Endothelial cell of umbilical vein (primary cell): ENCODE measurements at regions not wholly inside any gene's neighbourhood (a gene's known extent, or its start where the extent isn't known, plus 50 kb on each side); places are given as distances from the start of the nearest gene placed in this dataset. TPM values are rescaled to one million over a fixed set of nuclear protein-coding genes. Genes with fewer than 3 reads are reported as not detected.
"Not testable (repeated sequence)": the region's sequence is repeated elsewhere in the genome, so short reads cannot be mapped to it uniquely, and the experiment has no call there.

Source experiments
- BruUV-seq: library from RNA; stranded (reverse); fragments of 400-500 nt; replicated peaks from 2 replicates; lab custom pipeline; 2021; lab: Mats Ljungman, UMichigan
- CTCF ChIA-PET: fragments of 300-600, 350-600 bp; sonication (Branson Sonifier 250); formaldehyde crosslinking; loops from one replicate; lab custom pipeline; 2021; ENCODE audit warnings: antibody characterized with exemption, inconsistent platforms; lab: Charles Lee
- POLR2A ChIA-PET: fragments of 300-600, 350-600 bp; sonication (Branson Sonifier 250); formaldehyde crosslinking; loops from one replicate; lab custom pipeline; 2021; ENCODE audit warnings: antibody characterized with exemption, inconsistent platforms; lab: Charles Lee
- DNase-seq: peaks from one replicate; pipeline ENCODE4 v3.0.0-alpha.2; 2011; ENCODE audit warnings: low read depth, low spot score
- FAIRE-seq: peaks from 2 replicates; lab custom pipeline; 2011; peaks lifted over from hg19 to GRCh38; lab: Jason Lieb, UNC
- H2AFZ ChIP-seq: 2 replicates; pipeline ENCODE4 v1.6.0; 2012; ENCODE audit warnings: low read depth, low read length, control low read depth, inconsistent platforms
- H3K27ac ChIP-seq: 2 replicates; pipeline ENCODE4 v1.5.1; 2011; ENCODE audit warnings: low read depth, mild to moderate bottlenecking, control low read depth, low read length, moderate library complexity; ENCODE audit not compliant: insufficient read depth
- H3K27me3 ChIP-seq, 2 experiments: 2 replicates each; pipeline versions ENCODE4 v1.6.0 to v1.6.1; 2011; ENCODE audit warnings: low read length in 2 of 2, mixed read lengths in 1 of 2; ENCODE audit not compliant: control insufficient read depth in 2 of 2, insufficient read depth in 2 of 2
- H3K36me3 ChIP-seq, 2 experiments: 2 replicates in 1 of 2; 3 replicates in 1 of 2; pipeline ENCODE4 v1.5.1; 2011; ENCODE audit warnings: low read length in 2 of 2, mild to moderate bottlenecking in 1 of 2, moderate library complexity in 1 of 2; ENCODE audit not compliant: control insufficient read depth in 2 of 2, insufficient read depth in 2 of 2; ENCODE audit errors: extremely low read depth in 1 of 2
- H3K4me1 ChIP-seq: 3 replicates; pipeline ENCODE4 v1.5.1; 2011; ENCODE audit warnings: mild to moderate bottlenecking, low read length; ENCODE audit not compliant: control insufficient read depth, insufficient read depth; ENCODE audit errors: extremely low read depth
- H3K4me2 ChIP-seq: 2 replicates; pipeline ENCODE4 v1.6.1; 2011; ENCODE audit warnings: low read length, control low read depth, mixed read lengths; ENCODE audit not compliant: insufficient read depth
- H3K4me3 ChIP-seq, 3 experiments: fragments of 200-600 bp in 1 of 3; sonication (generic), shearing (Covaris generic) in 1 of 3; replicated peaks in 1 of 3; 2 replicates each; pipeline ENCODE4 v1.5.1; 2011 to 2016; ENCODE audit warnings: control low read depth in 3 of 3, low read length in 3 of 3, mild to moderate bottlenecking in 2 of 3, inconsistent platforms in 1 of 3, low read depth in 1 of 3, moderate library complexity in 1 of 3; ENCODE audit not compliant: insufficient read depth in 1 of 3
- H3K79me2 ChIP-seq: 2 replicates; pipeline ENCODE4 v1.6.0; 2012; ENCODE audit warnings: low read length, inconsistent platforms; ENCODE audit not compliant: control insufficient read depth, insufficient read depth
- H3K9ac ChIP-seq: replicated peaks from 2 replicates; pipeline ENCODE3; 2011; ENCODE audit warnings: low read length, control low read depth; ENCODE audit not compliant: insufficient read depth; ENCODE audit errors: extremely low read depth
- H3K9me1 ChIP-seq: replicated peaks from 3 replicates; pipeline ENCODE4 v1.6.0; 2011; ENCODE audit warnings: mild to moderate bottlenecking, low read length; ENCODE audit not compliant: control insufficient read depth, insufficient read depth; ENCODE audit errors: extremely low read depth
- H3K9me3 ChIP-seq: replicated peaks from 2 replicates; pipeline ENCODE4 v1.5.1; 2012; ENCODE audit warnings: low read length, inconsistent platforms; ENCODE audit not compliant: control insufficient read depth, insufficient read depth
- H4K20me1 ChIP-seq: replicated peaks from 2 replicates; pipeline ENCODE3; 2011; ENCODE audit warnings: mild to moderate bottlenecking, low read length; ENCODE audit not compliant: control insufficient read depth, insufficient read depth; ENCODE audit errors: extremely low read depth
- dilution Hi-C: fragments of 300-500 bp; cut with MboI; formaldehyde crosslinking; loops from one replicate; pipeline ENCODE4 v1.15.0; 2019; ENCODE audit warnings: low sequenced_read_pairs; ENCODE audit not compliant: extremely low pct_ligation_motif_present
- intact Hi-C: fragments of 100-400 bp; cut with micrococcal nuclease; formaldehyde crosslinking; loops from one replicate; pipeline ENCODE4 v1.10.0; 2022
- small RNA-seq: library from RNA; depleted of rRNA; stranded (forward); fragments of <200 nt; gene quantifications from one replicate; pipeline ENCODE3, GENCODE V24; 2012; ENCODE audit warnings: low replicate concordance, low read depth; ENCODE audit not compliant: insufficient read depth, insufficient read length

GRCh38 chr21:9129741-9130140 is 1391.6 kb upstream of the TPTE start:
- FAIRE-seq, H3K4me1 ChIP-seq, H3K4me3 ChIP-seq, H3K9me1 ChIP-seq, H3K36me3 ChIP-seq, CTCF ChIA-PET, H4K20me1 ChIP-seq, H3K79me2 ChIP-seq, intact Hi-C loops, H3K27ac ChIP-seq, dilution Hi-C loops, H2AFZ ChIP-seq, H3K4me2 ChIP-seq, H3K9ac ChIP-seq, H3K27me3 ChIP-seq, H3K9me3 ChIP-seq, POLR2A ChIA-PET, BruUV-seq, DNase-seq: not testable (repeated sequence)

- POLR2A ChIA-PET, H3K27ac ChIP-seq, H2AFZ ChIP-seq, dilution Hi-C loops, H3K4me2 ChIP-seq, DNase-seq, intact Hi-C loops, H3K4me3 ChIP-seq, H3K9ac ChIP-seq, H4K20me1 ChIP-seq, FAIRE-seq, H3K9me1 ChIP-seq, H3K27me3 ChIP-seq, BruUV-seq, CTCF ChIA-PET, H3K4me1 ChIP-seq, H3K9me3 ChIP-seq, H3K36me3 ChIP-seq, H3K79me2 ChIP-seq: not testable (repeated sequence)
These were observed 1390.6 kb upstream of the TPTE start for GRCh38 chr21:9130817-9131216.

Small RNA genes in the stretch of these regions (small RNA-seq; reads per million reads assigned to genes)
- not detected for gene CR392039.1
